SKM-1 treated with dmso at 0.1 percent for 144 hours (cell line): ENCODE measurements at regions not wholly inside any gene's neighbourhood (a gene's known extent, or its start where the extent isn't known, plus 50 kb on each side); places are given as distances from the start of the nearest gene placed in this dataset.
"Not testable (repeated sequence)": the region's sequence is repeated elsewhere in the genome, so short reads cannot be mapped to it uniquely, and the experiment has no call there.

Experiments
- DNase-seq: peaks from one replicate; lab custom pipeline; 2025; ENCODE audit not compliant: unreplicated experiment; lab: John Stamatoyannopoulos, UW

GRCh38 chr9:41839786-41840185 is 289.4 kb downstream of the CNTNAP3B start:
- not testable (repeated sequence) for DNase-seq

GRCh38 chr9:41838953-41839352 is 290.3 kb downstream of the CNTNAP3B start:
- not testable (repeated sequence) for DNase-seq

- not testable (repeated sequence) for DNase-seq
These were observed 290.7 kb downstream of the CNTNAP3B start for GRCh38 chr9:41838562-41838851.

GRCh38 chr9:41837684-41838561 is 291.3 kb downstream of the CNTNAP3B start:
- DNase-seq, result not testable (repeated sequence)

GRCh38 chr9:41833108-41833507 is 296.1 kb downstream of the CNTNAP3B start:
- not testable (repeated sequence) for DNase-seq

GRCh38 chr9:41824723-41825122 is 304.5 kb downstream of the CNTNAP3B start:
- DNase-seq, result not testable (repeated sequence)

- DNase-seq, result not testable (repeated sequence)
These were observed 326.5 kb downstream of the CNTNAP3B start for GRCh38 chr9:41802706-41803105.

GRCh38 chr9:41798684-41799083 is 330.5 kb downstream of the CNTNAP3B start:
- DNase-seq, result not testable (repeated sequence)

- not testable (repeated sequence) for DNase-seq
These were observed 338.4 kb downstream of the CNTNAP3B start for GRCh38 chr9:41790719-41791363.

- not testable (repeated sequence) for DNase-seq
These were observed 339.2 kb downstream of the CNTNAP3B start for GRCh38 chr9:41790007-41790406.

- DNase-seq, result not testable (repeated sequence)
These were observed 339.8 kb downstream of the CNTNAP3B start for GRCh38 chr9:41789387-41789786.

GRCh38 chr9:41787951-41788350 is 341.3 kb downstream of the CNTNAP3B start:
- not testable (repeated sequence) for DNase-seq

- not testable (repeated sequence) for DNase-seq
These were observed 342.0 kb downstream of the CNTNAP3B start for GRCh38 chr9:41787270-41787669.

- DNase-seq, result not testable (repeated sequence)
These were observed 345.2 kb downstream of the CNTNAP3B start for GRCh38 chr9:41784006-41784405.

GRCh38 chr9:41783070-41783810 is 346.0 kb downstream of the CNTNAP3B start:
- DNase-seq, result not testable (repeated sequence)

GRCh38 chr9:41781899-41782298 is 347.3 kb downstream of the CNTNAP3B start:
- not testable (repeated sequence) for DNase-seq

GRCh38 chr9:41779897-41780406 is 349.3 kb downstream of the CNTNAP3B start:
- not testable (repeated sequence) for DNase-seq

GRCh38 chr9:41779192-41779591 is 350.0 kb downstream of the CNTNAP3B start:
- DNase-seq, result not testable (repeated sequence)

GRCh38 chr9:41778535-41779071 is 350.6 kb downstream of the CNTNAP3B start:
- DNase-seq, result not testable (repeated sequence)

- not testable (repeated sequence) for DNase-seq
These were observed 351.7 kb downstream of the CNTNAP3B start for GRCh38 chr9:41777536-41777935.

- DNase-seq, result not testable (repeated sequence)
These were observed 356.7 kb downstream of the CNTNAP3B start for GRCh38 chr9:41772541-41772940.
